ENCODE measurements at regions not wholly inside any gene's neighbourhood (a gene's known extent, or its start where the extent isn't known, plus 50 kb on each side); places are given as distances from the start of the nearest gene placed in this dataset.

GRCh38 chr22:47367107-47367690 lies 604.7 kb downstream of the TBC1D22A start:
- no peak for DNase-seq (ENCODE audit: low read depth in 1 of 2, low spot score in 1 of 2)
- peaks cover 2% of the 10 kb centered on the region for H3K9me3 ChIP-seq (ENCODE audit: low read depth)

GRCh38 chr22:47366026-47366767 lies 603.7 kb downstream of the TBC1D22A start:
- Histone ChIP-seq H3K36me3 (no peaks in the 10 kb centered on the region), H3K27me3 (no peaks in the 10 kb centered on the region), H3K9me3 (ENCODE audit: low read depth) (peaks cover 2% of the 10 kb centered on the region), H3K4me3 (no peak overlapping the region), H3K27ac (no peak overlapping the region), H3K4me1 (ENCODE audit: low read depth) (no peaks in the 10 kb centered on the region)
- TF ChIP-seq, protein P1, sequence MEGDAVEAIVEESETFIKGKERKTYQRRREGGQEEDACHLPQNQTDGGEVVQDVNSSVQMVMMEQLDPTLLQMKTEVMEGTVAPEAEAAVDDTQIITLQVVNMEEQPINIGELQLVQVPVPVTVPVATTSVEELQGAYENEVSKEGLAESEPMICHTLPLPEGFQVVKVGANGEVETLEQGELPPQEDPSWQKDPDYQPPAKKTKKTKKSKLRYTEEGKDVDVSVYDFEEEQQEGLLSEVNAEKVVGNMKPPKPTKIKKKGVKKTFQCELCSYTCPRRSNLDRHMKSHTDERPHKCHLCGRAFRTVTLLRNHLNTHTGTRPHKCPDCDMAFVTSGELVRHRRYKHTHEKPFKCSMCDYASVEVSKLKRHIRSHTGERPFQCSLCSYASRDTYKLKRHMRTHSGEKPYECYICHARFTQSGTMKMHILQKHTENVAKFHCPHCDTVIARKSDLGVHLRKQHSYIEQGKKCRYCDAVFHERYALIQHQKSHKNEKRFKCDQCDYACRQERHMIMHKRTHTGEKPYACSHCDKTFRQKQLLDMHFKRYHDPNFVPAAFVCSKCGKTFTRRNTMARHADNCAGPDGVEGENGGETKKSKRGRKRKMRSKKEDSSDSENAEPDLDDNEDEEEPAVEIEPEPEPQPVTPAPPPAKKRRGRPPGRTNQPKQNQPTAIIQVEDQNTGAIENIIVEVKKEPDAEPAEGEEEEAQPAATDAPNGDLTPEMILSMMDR (IDR thresholded peaks at IDR 0.05; ENCODE audit: low read depth, low read length): no peak
- DNase-seq (ENCODE audit: low read depth in 1 of 2, low spot score in 1 of 2): no peak

More at GRCh38 chr22:47367107-47367690, 604.7 kb downstream of the TBC1D22A start:
- TF ChIP-seq, protein P1 (IDR thresholded peaks at IDR 0.05; ENCODE audit: low read depth, low read length): no peak
- H3K4me3 ChIP-seq: no peak overlapping the region
- H3K27ac ChIP-seq: no peak overlapping the region
- no peaks in the 10 kb centered on the region for H3K36me3 ChIP-seq
- H3K4me1 ChIP-seq (ENCODE audit: low read depth): no peaks in the 10 kb centered on the region
- no peaks in the 10 kb centered on the region for H3K27me3 ChIP-seq

- H3K4me3 ChIP-seq: no peak overlapping the region
- DNase-seq (ENCODE audit: low read depth in 1 of 2, low spot score in 1 of 2): no peak
- TF ChIP-seq, protein P1 (IDR thresholded peaks at IDR 0.05; ENCODE audit: low read depth, low read length): no peak
- H3K36me3 ChIP-seq: no peaks in the 10 kb centered on the region
- H3K27ac ChIP-seq: no peak overlapping the region
- no peaks in the 10 kb centered on the region for H3K27me3 ChIP-seq
- H3K9me3 ChIP-seq (ENCODE audit: low read depth): no peaks in the 10 kb centered on the region
- H3K4me1 ChIP-seq (ENCODE audit: low read depth): no peaks in the 10 kb centered on the region
These were observed 598.8 kb downstream of the TBC1D22A start for GRCh38 chr22:47361247-47361646.

DNA sequence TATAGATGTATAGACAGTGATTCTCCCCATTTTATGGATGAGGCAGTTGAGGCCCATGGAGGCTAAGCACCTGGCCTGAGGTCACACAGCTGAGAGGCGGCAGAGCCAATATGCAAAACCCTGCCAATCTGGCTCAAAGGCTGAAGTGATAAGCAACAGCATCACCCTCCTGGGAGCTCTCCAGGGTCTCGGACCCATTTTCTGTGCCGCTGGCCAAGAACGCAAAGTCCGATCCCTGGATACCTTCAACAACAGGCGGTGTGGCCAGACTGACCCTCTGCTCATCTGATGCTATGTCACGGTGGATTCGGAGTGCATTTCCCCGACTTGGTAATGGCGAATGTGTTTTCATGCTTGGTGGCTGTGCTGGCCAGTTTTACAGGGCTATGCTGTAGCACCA lies 595.0 kb downstream of the TBC1D22A start:
- Histone ChIP-seq H3K4me3 (no peak overlapping the region), H3K27ac (no peak overlapping the region), H3K36me3 (no peaks in the 10 kb centered on the region), H3K27me3 (no peaks in the 10 kb centered on the region), H3K4me1 (ENCODE audit: low read depth) (no peaks in the 10 kb centered on the region), H3K9me3 (ENCODE audit: low read depth) (no peaks in the 10 kb centered on the region)
- no peak for DNase-seq (ENCODE audit: low read depth in 1 of 2, low spot score in 1 of 2)
- TF ChIP-seq, protein P1 (IDR thresholded peaks at IDR 0.05; ENCODE audit: low read depth, low read length): no peak

GRCh38 chr22:47357086-47357485 lies 594.6 kb downstream of the TBC1D22A start:
- H3K27ac ChIP-seq: no peak overlapping the region
- no peaks in the 10 kb centered on the region for H3K27me3 ChIP-seq
- H3K36me3 ChIP-seq: no peaks in the 10 kb centered on the region
- TF ChIP-seq, protein P1 (IDR thresholded peaks at IDR 0.05; ENCODE audit: low read depth, low read length): no peak
- H3K4me3 ChIP-seq: no peak overlapping the region
- no peaks in the 10 kb centered on the region for H3K4me1 ChIP-seq (ENCODE audit: low read depth)
- no peaks in the 10 kb centered on the region for H3K9me3 ChIP-seq (ENCODE audit: low read depth)
- no peak for DNase-seq (ENCODE audit: low read depth in 1 of 2, low spot score in 1 of 2)
